Lower lobe of right lung (tissue), 2 donors: ENCODE measurements at regions not wholly inside any gene's neighbourhood (a gene's known extent, or its start where the extent isn't known, plus 50 kb on each side); places are given as distances from the start of the nearest gene placed in this dataset.
"Not testable (repeated sequence)": the region's sequence is repeated elsewhere in the genome, so short reads cannot be mapped to it uniquely, and the experiment has no call there.

Experiments used
- ATAC-seq, 2 donors: fragments of 200-7000 bp; cut with Tn5 transposase; one replicate each; pipeline ENCODE4 v1.9.1; 2020 to 2022; ENCODE audit warnings: mild to moderate bottlenecking in 2 of 2, moderate library complexity in 2 of 2
- DNase-seq: peaks from one replicate; pipeline ENCODE4 v3.0.0-alpha.2; 2020
- H3K27ac ChIP-seq: fragments of 200-600 bp; one replicate; pipeline ENCODE4 v1.8.0; 2022
- H3K27me3 ChIP-seq: fragments of 200-600 bp; one replicate; pipeline ENCODE4 v1.8.0; 2022; ENCODE audit warnings: low read depth
- H3K36me3 ChIP-seq: fragments of 200-600 bp; one replicate; pipeline ENCODE4 v1.8.0; 2022; ENCODE audit warnings: mild to moderate bottlenecking
- H3K4me1 ChIP-seq: fragments of 200-600 bp; one replicate; pipeline ENCODE4 v1.8.0; 2022
- H3K4me3 ChIP-seq: fragments of 200-600 bp; one replicate; pipeline ENCODE4 v1.8.0; 2022; ENCODE audit warnings: mild to moderate bottlenecking
- H3K9me3 ChIP-seq: fragments of 200-600 bp; one replicate; pipeline ENCODE4 v1.8.0; 2022
- intact Hi-C: fragments of 100-400 bp; cut with DNase I; formaldehyde crosslinking; loops from one replicate; pipeline ENCODE4 v1.11.0; 2022
- TF ChIP-seq, protein P1 (sequence below): fragments of 200-600 bp; IDR thresholded peaks from one replicate; pipeline ENCODE4 v1.8.0; 2022; ENCODE audit warnings: antibody characterized with exemption, mild to moderate bottlenecking
- donor health status: DM: no; HTN: yes; CAD: no; lungs with severe emphysema.

DNA sequence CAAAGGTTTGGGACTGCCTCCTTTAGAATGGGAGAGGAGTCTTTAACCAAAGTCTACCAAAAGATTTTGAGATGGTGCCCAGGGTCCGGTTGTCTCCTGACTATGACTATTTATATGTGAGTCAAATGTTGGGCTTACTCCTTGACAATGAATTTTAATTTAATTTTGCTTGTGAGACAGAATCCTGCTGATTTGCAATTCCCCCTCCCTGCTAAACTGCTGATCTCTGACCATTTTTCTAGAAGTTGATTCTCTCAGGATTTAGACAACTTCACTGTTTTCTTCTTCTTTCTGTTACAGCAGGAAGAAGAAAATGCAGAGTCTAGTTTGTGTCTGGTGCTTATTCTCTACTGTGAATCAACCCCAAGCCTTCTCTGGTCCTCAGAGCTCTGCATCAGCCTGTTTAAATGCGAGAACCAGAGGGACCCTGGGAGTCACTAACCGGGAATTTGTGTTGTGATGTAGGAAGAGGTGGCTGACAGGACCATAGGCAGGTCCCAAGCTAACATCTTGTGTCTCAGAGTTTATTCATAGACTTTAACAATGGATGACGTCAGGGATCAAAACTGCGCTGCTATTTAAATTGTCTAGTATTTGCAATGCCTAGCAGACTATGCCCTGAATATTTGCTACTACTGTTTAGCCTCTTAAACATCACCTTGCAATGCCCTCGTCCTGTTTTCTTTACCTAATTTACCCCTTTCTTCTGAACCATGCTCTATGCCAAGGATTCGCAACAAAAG lies 124.0 kb upstream of the TAF11L2 start:
- ATAC-seq (no peak), DNase-seq (no peak)
- intact Hi-C loops: no loop called here
- TF ChIP-seq, protein P1, sequence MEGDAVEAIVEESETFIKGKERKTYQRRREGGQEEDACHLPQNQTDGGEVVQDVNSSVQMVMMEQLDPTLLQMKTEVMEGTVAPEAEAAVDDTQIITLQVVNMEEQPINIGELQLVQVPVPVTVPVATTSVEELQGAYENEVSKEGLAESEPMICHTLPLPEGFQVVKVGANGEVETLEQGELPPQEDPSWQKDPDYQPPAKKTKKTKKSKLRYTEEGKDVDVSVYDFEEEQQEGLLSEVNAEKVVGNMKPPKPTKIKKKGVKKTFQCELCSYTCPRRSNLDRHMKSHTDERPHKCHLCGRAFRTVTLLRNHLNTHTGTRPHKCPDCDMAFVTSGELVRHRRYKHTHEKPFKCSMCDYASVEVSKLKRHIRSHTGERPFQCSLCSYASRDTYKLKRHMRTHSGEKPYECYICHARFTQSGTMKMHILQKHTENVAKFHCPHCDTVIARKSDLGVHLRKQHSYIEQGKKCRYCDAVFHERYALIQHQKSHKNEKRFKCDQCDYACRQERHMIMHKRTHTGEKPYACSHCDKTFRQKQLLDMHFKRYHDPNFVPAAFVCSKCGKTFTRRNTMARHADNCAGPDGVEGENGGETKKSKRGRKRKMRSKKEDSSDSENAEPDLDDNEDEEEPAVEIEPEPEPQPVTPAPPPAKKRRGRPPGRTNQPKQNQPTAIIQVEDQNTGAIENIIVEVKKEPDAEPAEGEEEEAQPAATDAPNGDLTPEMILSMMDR: no peak
- Histone ChIP-seq H3K27ac (no peak overlapping the region), H3K27me3 (no peaks in the 10 kb centered on the region), H3K4me1 (no peaks in the 10 kb centered on the region), H3K36me3 (no peaks in the 10 kb centered on the region), H3K4me3 (no peak overlapping the region), H3K9me3 (no peaks in the 10 kb centered on the region)

DNA sequence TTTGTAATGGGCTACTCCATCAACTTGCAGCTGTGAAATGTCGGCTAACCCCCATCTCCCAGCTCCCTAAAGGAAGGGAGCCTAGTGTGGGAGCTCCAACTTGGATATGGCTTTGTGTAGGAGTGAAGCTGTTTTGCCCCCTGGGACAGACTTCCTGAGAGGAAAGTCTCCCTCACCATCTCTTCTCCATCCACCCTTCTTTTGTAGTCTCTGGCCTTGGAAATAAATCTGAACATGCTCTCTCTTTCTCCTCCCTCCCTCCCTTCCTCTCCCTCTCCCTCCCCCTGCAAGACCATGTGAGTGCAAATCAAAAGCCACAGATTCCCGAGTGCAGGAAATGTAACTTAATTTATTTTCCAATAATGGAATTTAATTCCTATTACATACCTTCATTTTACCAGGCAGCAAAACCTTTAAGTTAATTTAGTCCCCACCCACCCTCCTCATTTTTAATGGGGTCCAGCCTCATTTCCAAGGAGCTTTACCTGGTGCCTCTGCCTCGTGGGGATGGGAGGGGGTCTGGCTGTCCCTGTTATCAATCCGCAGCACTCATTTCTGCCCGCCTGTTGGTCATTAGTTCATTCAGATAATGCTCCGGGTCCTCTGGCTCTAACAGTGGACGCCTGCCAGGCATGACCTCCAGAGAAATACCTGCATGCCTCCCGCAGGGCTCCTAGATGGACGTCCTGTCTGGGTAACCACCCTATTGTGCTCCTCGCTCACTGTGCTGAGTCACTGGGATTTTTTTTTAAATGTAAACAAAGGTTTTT lies 122.9 kb upstream of the TAF11L2 start:
- TF ChIP-seq, protein P1: no peak
- ATAC-seq (no peak), DNase-seq (no peak)
- no peaks in the 10 kb centered on the region for H3K27me3 ChIP-seq
- no peak overlapping the region for H3K4me3 ChIP-seq
- no peaks in the 10 kb centered on the region for H3K9me3 ChIP-seq
- intact Hi-C loops: no loop called here
- H3K36me3 ChIP-seq: no peaks in the 10 kb centered on the region
- H3K4me1 ChIP-seq: no peaks in the 10 kb centered on the region
- H3K27ac ChIP-seq: no peak overlapping the region

DNA sequence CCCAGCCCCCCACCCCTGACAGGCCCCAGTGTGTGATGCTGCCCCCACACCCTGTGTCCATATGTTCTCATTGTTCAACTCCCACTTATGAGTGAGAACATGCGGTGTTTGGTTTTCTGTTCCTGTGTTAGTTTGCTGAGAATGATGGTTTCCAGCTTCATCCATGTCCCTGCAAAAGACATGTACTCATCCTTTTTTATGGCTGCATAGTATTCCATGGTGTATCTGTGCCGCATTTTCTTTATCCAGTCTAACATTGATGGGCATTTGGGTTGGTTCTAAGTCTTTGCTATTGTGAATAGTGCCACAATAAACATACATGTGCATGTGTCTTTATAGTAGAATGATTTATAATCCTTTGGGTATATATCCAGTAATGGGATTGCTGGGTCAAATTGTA lies 122.1 kb upstream of the TAF11L2 start:
- H3K36me3 ChIP-seq, H3K9me3 ChIP-seq, H3K27me3 ChIP-seq, H3K27ac ChIP-seq, H3K4me1 ChIP-seq, intact Hi-C loops, H3K4me3 ChIP-seq, DNase-seq, ATAC-seq: not testable (repeated sequence)

DNA sequence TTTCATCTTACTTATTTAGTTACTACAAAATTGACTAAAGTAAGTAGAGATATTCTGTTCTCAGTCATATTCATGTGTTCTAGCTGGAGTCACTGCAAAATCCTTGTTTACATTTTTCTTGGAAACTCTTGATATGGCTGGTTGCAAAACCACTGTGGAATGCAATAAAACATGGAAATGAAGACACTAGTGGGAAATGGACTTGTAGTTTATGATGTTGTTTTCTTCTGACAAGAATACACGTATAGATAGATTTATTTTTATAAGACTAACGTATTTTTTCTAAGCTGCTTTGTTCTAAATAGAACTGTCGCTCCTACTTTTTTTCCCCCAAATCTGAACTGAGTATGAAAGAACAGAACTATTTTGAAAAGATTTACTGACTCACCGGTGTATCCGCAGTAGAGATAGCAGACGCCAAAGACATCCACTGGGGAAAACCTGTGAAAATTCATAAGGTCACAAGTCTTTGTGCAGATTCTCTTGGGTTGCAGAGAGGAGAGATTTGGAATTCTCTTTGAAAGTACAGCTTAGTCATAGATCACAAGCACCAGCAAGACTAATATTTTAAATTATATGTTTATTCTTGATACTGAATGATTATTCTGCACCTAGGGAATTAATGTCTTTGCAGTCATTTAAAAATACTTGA lies 119.6 kb upstream of the TAF11L2 start:
- Histone ChIP-seq H3K4me1 (no peaks in the 10 kb centered on the region), H3K27ac (no peak overlapping the region), H3K36me3 (no peaks in the 10 kb centered on the region), H3K27me3 (no peaks in the 10 kb centered on the region), H3K9me3 (no peaks in the 10 kb centered on the region), H3K4me3 (no peak overlapping the region)
- TF ChIP-seq, protein P1: no peak
- intact Hi-C loops: no loop called here
- ATAC-seq (no peak), DNase-seq (no peak)

DNA sequence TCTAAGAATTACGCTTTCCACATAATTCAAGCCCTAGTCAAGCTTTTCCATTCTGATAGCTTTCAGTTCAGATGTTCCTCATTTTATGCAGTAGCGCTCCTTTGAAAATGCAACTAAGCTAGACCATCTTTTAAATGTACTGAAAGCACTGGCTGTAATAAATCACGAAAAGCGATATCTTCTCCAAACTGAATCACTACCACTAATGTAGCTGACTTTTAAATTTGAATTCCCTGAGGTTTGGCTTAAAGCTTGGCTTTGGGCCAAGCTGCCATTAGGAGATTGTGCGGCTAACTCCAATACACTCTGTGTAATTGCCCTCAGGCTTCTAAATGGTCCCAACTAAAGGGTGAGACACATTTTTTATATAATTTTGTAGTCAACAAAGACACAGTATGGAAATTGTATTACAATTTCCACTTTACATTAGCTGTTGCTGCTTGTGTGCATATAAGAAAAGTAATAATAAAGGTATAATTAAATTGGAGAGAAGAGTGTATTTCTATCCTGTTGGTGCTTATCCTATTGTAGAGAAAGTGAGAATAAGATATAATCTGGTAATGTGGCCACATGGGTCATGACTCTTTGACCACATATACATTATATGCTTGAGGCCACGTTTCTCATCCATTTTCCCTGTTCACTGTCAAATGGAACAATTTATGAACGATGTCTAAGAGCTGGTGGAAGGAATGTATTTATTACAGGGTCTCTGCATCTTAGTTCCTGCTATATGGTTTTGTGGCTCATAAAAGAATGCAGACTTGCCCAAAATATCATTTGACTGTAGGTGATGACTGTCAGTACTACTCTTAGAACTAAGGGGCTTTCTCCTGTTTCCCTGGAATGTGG lies 118.7 kb upstream of the TAF11L2 start:
- Histone ChIP-seq H3K36me3 (no peaks in the 10 kb centered on the region), H3K9me3 (no peaks in the 10 kb centered on the region), H3K27ac (no peak overlapping the region), H3K27me3 (no peaks in the 10 kb centered on the region), H3K4me3 (no peak overlapping the region), H3K4me1 (no peaks in the 10 kb centered on the region)
- TF ChIP-seq, protein P1: no peak
- intact Hi-C loops: no loop called here
- no peak for DNase-seq
- ATAC-seq: no peak
